ENCODE measurements at regions not wholly inside any gene's neighbourhood (a gene's known extent, or its start where the extent isn't known, plus 50 kb on each side); places are given as distances from the start of the nearest gene placed in this dataset.
A peak's percentile ranks its signal among the peaks of the same experiment; 100 is the strongest.

GRCh38 chr6:144652292-144652891 lies 367.3 kb downstream of the UTRN start (continued):
- TF ChIP-seq PTBP1 (IDR thresholded peaks at IDR 0.05; ENCODE audit: low read depth, low read length, poor library complexity, severe bottlenecking) (no peak), SIX4 (CRISPR knock-in tag; IDR thresholded peaks at IDR 0.05) (no peak), ZBTB1 (CRISPR knock-in tag; IDR thresholded peaks at IDR 0.05; ENCODE audit: borderline replicate concordance) (no peak), ZNF556 (CRISPR knock-in tag; IDR thresholded peaks at IDR 0.05; ENCODE audit: borderline replicate concordance) (no peak; the same call in 1 of the 2 replicates), ZNF570 (CRISPR knock-in tag; IDR thresholded peaks at IDR 0.05; ENCODE audit: borderline replicate concordance) (no peak), TAF1 (CRISPR knock-in tag; IDR thresholded peaks at IDR 0.05) (no peak), SMAD3 (CRISPR knock-in tag; IDR thresholded peaks at IDR 0.05) (no peak), PREB (CRISPR knock-in tag; IDR thresholded peaks at IDR 0.05) (no peak), ZBED4 (CRISPR knock-in tag; IDR thresholded peaks at IDR 0.05; ENCODE audit: borderline replicate concordance) (no peak), ZNF710 (CRISPR knock-in tag; IDR thresholded peaks at IDR 0.05; ENCODE audit: borderline replicate concordance) (no peak), PITX1 (CRISPR knock-in tag; IDR thresholded peaks at IDR 0.05) (no peak; the same call in 1 of the 2 replicates), ZSCAN31 (CRISPR knock-in tag; IDR thresholded peaks at IDR 0.05; ENCODE audit: low read depth) (no peak), ZNF839 (CRISPR knock-in tag; IDR thresholded peaks at IDR 0.05; ENCODE audit: borderline replicate concordance) (no peak), LBX2 (CRISPR knock-in tag; IDR thresholded peaks at IDR 0.05; ENCODE audit: borderline replicate concordance) (no peak), ONECUT2 (CRISPR knock-in tag; IDR thresholded peaks at IDR 0.05) (no peak), ZKSCAN8 (CRISPR knock-in tag; IDR thresholded peaks at IDR 0.05; ENCODE audit: borderline replicate concordance) (peak; percentile 26; the same call in 1 of the 2 replicates), CBX5 (CRISPR knock-in tag; IDR thresholded peaks at IDR 0.05; ENCODE audit: borderline replicate concordance) (no peak), HNRNPL (IDR thresholded peaks at IDR 0.05; ENCODE audit: low read depth, low read length) (no peak), ZNF362 (CRISPR knock-in tag; IDR thresholded peaks at IDR 0.05; ENCODE audit: borderline replicate concordance) (peak; percentile 15; the same call in 1 of the 2 replicates), MED1 (CRISPR knock-in tag; IDR thresholded peaks at IDR 0.05) (peak; percentile 58), ZFP36L1 (CRISPR knock-in tag; IDR thresholded peaks at IDR 0.05) (no peak), ARHGAP35 (CRISPR knock-in tag; IDR thresholded peaks at IDR 0.05; ENCODE audit: borderline replicate concordance) (no peak)

Measured in HepG2 (cell line).